ENCODE measurements at regions not wholly inside any gene's neighbourhood (a gene's known extent, or its start where the extent isn't known, plus 50 kb on each side); places are given as distances from the start of the nearest gene placed in this dataset.

GRCh38 chr2:30041884-30042283 lies 104.9 kb upstream of the YPEL5 start:
- ChIA-PET CTCF (no interaction called here), POLR2A (no interaction called here)
- H3K27ac Mint-ChIP-seq, result no peak overlapping the region
- no peak for ATAC-seq
- no peaks in the 10 kb centered on the region for H3K27me3 Mint-ChIP-seq (ENCODE audit: low read depth)
- DNase-seq (ENCODE audit: low spot score), result no peak
- no peak overlapping the region for H3K4me3 Mint-ChIP-seq
- H3K36me3 Mint-ChIP-seq, result no peaks in the 10 kb centered on the region
- H3K9me3 Mint-ChIP-seq, result no peaks in the 10 kb centered on the region
- H3K4me1 Mint-ChIP-seq, result no peaks in the 10 kb centered on the region
- no peak for TF ChIP-seq TEAD4 (CRISPR knock-in tag; IDR thresholded peaks at IDR 0.05)
- TF ChIP-seq, protein P1, sequence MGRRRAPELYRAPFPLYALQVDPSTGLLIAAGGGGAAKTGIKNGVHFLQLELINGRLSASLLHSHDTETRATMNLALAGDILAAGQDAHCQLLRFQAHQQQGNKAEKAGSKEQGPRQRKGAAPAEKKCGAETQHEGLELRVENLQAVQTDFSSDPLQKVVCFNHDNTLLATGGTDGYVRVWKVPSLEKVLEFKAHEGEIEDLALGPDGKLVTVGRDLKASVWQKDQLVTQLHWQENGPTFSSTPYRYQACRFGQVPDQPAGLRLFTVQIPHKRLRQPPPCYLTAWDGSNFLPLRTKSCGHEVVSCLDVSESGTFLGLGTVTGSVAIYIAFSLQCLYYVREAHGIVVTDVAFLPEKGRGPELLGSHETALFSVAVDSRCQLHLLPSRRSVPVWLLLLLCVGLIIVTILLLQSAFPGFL (CRISPR knock-in tag; IDR thresholded peaks at IDR 0.05; ENCODE audit: borderline replicate concordance), result no peak
- TF ChIP-seq ZNF416 (CRISPR knock-in tag; IDR thresholded peaks at IDR 0.05), result no peak
- TF ChIP-seq ERG (CRISPR knock-in tag; IDR thresholded peaks at IDR 0.05), result no peak
- no peak for TF ChIP-seq CDX4 (CRISPR knock-in tag; IDR thresholded peaks at IDR 0.05; ENCODE audit: borderline replicate concordance)
- TF ChIP-seq, protein P2, sequence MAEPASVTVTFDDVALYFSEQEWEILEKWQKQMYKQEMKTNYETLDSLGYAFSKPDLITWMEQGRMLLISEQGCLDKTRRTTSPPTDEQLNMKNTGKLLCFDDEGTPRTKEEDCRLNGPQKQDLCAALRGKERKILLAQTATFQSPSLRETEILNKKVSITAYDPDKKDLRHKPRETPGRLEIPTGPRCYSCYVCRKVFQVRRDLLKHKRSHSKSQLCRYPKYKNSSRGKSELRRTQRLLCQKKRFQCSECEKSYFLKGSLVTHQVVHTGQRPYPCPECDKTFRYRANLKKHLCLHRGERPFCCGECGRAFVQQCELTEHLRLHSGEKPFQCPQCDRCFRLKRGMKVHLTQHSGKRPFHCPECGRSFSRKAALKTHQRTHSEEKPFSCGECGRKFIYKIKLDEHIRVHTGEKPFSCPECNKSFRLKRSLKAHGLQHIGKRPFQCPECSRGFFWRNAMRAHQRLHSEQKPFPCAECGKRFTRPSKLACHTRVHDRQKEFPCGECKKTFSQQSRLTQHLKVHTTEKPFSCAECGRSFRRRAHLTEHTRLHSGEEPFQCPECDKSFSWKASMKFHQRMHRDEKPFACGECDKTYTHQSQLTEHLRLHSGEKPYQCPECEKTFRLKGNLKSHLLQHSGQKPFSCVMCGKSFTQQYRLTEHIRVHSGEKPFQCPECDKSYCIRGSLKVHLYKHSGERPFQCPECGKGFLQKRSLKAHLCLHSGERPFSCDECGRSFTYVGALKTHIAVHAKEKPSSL (CRISPR knock-in tag; conservative IDR thresholded peaks at IDR 0.05), result no peak
- TF ChIP-seq ZNF121 (CRISPR knock-in tag; IDR thresholded peaks at IDR 0.05), result no peak
- TF ChIP-seq SP1 (CRISPR knock-in tag; conservative IDR thresholded peaks at IDR 0.05), result no peak
- TF ChIP-seq ATF6 (CRISPR knock-in tag; IDR thresholded peaks at IDR 0.05), result no peak
- TF ChIP-seq FOXJ3 (CRISPR knock-in tag; IDR thresholded peaks at IDR 0.05; ENCODE audit: borderline replicate concordance), result no peak

GRCh38 chr2:30046396-30046795 lies 100.4 kb upstream of the YPEL5 start:
- H3K27me3 Mint-ChIP-seq (ENCODE audit: low read depth), result no peaks in the 10 kb centered on the region; the same call in 1 of the 2 replicates
- no peak overlapping the region for H3K27ac Mint-ChIP-seq
- TF ChIP-seq CBFB (CRISPR knock-in tag; IDR thresholded peaks at IDR 0.05; ENCODE audit: low read depth), result no peak
- DNase-seq (ENCODE audit: low spot score) (no peak), ATAC-seq (no peak)
- no peak overlapping the region for H3K4me3 Mint-ChIP-seq
- no peaks in the 10 kb centered on the region for H3K4me1 Mint-ChIP-seq
- H3K36me3 Mint-ChIP-seq, result no peaks in the 10 kb centered on the region
- no peaks in the 10 kb centered on the region for H3K9me3 Mint-ChIP-seq
- CTCF ChIA-PET, result interaction anchor here (1.0 kb wide), 1 partner anchor 123 kb away, joined by 4 read pairs; no protein-coding TSS in a partner anchor
- POLR2A ChIA-PET, result no interaction called here

GRCh38 chr2:30046979-30047378 lies 99.8 kb upstream of the YPEL5 start:
- ATAC-seq (no peak), DNase-seq (ENCODE audit: low spot score) (no peak)
- H3K27me3 Mint-ChIP-seq (ENCODE audit: low read depth), result no peaks in the 10 kb centered on the region; the same call in 1 of the 2 replicates
- H3K4me1 Mint-ChIP-seq, result no peaks in the 10 kb centered on the region
- ChIA-PET CTCF (no interaction called here), POLR2A (no interaction called here)
- H3K4me3 Mint-ChIP-seq, result no peak overlapping the region
- H3K36me3 Mint-ChIP-seq, result no peaks in the 10 kb centered on the region
- no peaks in the 10 kb centered on the region for H3K9me3 Mint-ChIP-seq
- H3K27ac Mint-ChIP-seq, result no peak overlapping the region
- TF ChIP-seq IRF2 (CRISPR knock-in tag; IDR thresholded peaks at IDR 0.05; ENCODE audit: borderline replicate concordance, low read depth) (no peak), SMAD4 (CRISPR knock-in tag; IDR thresholded peaks at IDR 0.05) (no peak), ZNF317 (CRISPR knock-in tag; IDR thresholded peaks at IDR 0.05; ENCODE audit: borderline replicate concordance, low read depth) (no peak), PRRX2 (CRISPR knock-in tag; IDR thresholded peaks at IDR 0.05) (no peak), ZNF121 (CRISPR knock-in tag; IDR thresholded peaks at IDR 0.05) (no peak), GRHL2 (CRISPR knock-in tag; IDR thresholded peaks at IDR 0.05; ENCODE audit: insufficient replicate concordance, severe bottlenecking) (no peak), NFYB (CRISPR knock-in tag; conservative IDR thresholded peaks at IDR 0.05; ENCODE audit: low read depth) (no peak)
- TF ChIP-seq, protein P3, sequence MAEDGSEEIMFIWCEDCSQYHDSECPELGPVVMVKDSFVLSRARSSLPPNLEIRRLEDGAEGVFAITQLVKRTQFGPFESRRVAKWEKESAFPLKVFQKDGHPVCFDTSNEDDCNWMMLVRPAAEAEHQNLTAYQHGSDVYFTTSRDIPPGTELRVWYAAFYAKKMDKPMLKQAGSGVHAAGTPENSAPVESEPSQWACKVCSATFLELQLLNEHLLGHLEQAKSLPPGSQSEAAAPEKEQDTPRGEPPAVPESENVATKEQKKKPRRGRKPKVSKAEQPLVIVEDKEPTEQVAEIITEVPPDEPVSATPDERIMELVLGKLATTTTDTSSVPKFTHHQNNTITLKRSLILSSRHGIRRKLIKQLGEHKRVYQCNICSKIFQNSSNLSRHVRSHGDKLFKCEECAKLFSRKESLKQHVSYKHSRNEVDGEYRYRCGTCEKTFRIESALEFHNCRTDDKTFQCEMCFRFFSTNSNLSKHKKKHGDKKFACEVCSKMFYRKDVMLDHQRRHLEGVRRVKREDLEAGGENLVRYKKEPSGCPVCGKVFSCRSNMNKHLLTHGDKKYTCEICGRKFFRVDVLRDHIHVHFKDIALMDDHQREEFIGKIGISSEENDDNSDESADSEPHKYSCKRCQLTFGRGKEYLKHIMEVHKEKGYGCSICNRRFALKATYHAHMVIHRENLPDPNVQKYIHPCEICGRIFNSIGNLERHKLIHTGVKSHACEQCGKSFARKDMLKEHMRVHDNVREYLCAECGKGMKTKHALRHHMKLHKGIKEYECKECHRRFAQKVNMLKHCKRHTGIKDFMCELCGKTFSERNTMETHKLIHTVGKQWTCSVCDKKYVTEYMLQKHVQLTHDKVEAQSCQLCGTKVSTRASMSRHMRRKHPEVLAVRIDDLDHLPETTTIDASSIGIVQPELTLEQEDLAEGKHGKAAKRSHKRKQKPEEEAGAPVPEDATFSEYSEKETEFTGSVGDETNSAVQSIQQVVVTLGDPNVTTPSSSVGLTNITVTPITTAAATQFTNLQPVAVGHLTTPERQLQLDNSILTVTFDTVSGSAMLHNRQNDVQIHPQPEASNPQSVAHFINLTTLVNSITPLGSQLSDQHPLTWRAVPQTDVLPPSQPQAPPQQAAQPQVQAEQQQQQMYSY (CRISPR knock-in tag; IDR thresholded peaks at IDR 0.05), result no peak
- TF ChIP-seq, protein P4, sequence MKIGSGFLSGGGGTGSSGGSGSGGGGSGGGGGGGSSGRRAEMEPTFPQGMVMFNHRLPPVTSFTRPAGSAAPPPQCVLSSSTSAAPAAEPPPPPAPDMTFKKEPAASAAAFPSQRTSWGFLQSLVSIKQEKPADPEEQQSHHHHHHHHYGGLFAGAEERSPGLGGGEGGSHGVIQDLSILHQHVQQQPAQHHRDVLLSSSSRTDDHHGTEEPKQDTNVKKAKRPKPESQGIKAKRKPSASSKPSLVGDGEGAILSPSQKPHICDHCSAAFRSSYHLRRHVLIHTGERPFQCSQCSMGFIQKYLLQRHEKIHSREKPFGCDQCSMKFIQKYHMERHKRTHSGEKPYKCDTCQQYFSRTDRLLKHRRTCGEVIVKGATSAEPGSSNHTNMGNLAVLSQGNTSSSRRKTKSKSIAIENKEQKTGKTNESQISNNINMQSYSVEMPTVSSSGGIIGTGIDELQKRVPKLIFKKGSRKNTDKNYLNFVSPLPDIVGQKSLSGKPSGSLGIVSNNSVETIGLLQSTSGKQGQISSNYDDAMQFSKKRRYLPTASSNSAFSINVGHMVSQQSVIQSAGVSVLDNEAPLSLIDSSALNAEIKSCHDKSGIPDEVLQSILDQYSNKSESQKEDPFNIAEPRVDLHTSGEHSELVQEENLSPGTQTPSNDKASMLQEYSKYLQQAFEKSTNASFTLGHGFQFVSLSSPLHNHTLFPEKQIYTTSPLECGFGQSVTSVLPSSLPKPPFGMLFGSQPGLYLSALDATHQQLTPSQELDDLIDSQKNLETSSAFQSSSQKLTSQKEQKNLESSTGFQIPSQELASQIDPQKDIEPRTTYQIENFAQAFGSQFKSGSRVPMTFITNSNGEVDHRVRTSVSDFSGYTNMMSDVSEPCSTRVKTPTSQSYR (CRISPR knock-in tag; IDR thresholded peaks at IDR 0.05), result no peak

All from WTC11 (cell line).